GM18520 (cell line): ENCODE measurements at regions not wholly inside any gene's neighbourhood (a gene's known extent, or its start where the extent isn't known, plus 50 kb on each side); places are given as distances from the start of the nearest gene placed in this dataset.
"Not testable (repeated sequence)": the region's sequence is repeated elsewhere in the genome, so short reads cannot be mapped to it uniquely, and the experiment has no call there.

Experiments
- ATAC-seq: cut with Tn5 transposase; IDR thresholded peaks from one replicate; pipeline ENCODE4 v1.9.1; 2021; ENCODE audit not compliant: unreplicated experiment

GRCh38 chr6:125643967-125644661 lies 105.3 kb upstream of the HEY2 start:
- ATAC-seq, result not testable (repeated sequence)

- no peak for ATAC-seq
Observed at GRCh38 chr6:125647391-125647790, 102.0 kb upstream of the HEY2 start.

DNA sequence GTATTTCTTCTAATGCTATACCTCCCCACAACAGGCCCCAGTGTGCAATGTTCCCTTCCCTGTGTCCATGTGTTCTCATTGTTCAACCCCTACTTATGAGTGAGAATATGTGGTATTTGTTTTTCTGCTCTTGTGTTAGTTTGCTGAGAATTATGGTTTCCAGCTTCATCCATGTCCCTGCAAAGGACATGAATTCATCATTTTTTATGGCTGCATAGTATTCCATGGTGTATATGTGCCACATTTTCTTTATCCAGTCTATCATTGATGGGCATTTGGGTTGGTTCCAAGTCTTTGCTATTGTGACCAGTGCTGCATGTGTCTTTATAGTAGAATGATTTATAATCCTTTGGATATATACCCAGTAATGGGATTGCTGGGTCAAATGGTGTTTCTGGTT lies 95.7 kb upstream of the HEY2 start:
- not testable (repeated sequence) for ATAC-seq

DNA sequence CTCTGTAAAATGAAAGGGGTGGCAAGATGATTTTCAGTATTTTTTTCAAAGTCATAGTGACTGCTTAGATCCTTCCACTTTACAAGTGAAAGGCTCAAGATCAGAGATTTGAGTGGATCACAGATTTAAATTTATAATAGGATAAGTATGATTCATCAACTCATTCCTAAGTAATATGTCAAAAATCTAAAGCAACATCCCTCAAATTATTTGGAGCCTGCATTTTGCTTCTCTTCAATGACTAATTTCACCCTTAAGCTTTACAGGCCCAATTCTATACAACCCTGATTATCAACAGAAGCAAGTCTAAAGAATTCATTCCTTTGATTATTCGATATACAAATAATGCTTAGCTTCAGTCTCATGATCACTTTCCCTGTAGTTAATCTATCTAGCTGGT lies 93.9 kb upstream of the HEY2 start:
- no peak for ATAC-seq

DNA sequence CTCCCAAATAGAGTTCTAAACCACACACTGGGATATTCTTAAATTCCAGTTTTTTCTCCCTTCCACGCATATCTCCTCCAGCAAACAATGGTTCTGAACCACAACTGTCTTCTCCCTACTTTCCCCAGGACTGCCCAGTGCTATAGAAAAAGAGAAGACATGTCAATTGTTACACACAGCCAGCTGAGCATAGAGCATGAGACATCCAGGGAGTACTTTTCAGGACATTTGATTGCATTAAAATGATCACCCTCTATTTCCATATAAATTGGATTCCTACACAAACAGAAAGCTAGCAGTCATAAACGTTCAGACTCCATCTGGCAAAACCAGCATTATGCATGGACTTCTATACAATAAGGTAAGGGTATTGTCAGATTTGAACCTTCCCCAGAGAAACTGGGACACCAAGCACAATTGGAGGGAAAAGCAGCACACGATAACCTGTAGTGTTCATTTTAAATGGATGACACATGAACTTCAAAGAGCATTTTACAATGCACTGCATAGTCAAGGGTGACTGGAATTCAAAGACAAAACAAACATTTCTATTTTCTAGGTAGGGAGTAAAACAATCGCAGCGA lies 93.1 kb upstream of the HEY2 start:
- ATAC-seq, result no peak

- ATAC-seq, result no peak
Observed at GRCh38 chr6:125658136-125658535, 91.3 kb upstream of the HEY2 start.

- ATAC-seq, result no peak
Observed at GRCh38 chr6:125658759-125659431, 90.5 kb upstream of the HEY2 start.

GRCh38 chr6:125659887-125660286 lies 89.5 kb upstream of the HEY2 start:
- ATAC-seq, result no peak

- no peak for ATAC-seq
Observed at GRCh38 chr6:125662296-125662695, 87.1 kb upstream of the HEY2 start.

- ATAC-seq, result no peak
Observed at GRCh38 chr6:125665295-125665814, 84.1 kb upstream of the HEY2 start.

DNA sequence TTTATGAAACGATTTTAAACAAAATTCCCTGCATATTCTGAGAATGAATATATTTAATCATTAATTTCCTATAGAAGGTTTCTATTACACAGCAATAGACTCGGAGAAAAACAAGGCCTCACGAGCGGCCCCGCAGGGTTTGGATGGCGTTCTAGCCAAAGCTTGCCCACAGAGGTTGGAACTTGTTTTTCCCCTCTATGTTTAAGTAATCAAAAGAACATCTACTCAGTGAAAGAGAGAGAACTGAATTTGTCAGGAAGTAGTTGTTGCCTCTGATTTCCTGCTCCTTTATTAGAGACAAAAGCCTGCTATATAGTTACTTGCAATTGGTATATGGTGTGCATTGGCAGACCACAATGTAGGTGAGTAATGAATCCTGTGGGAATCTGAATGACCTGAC lies 82.1 kb upstream of the HEY2 start:
- ATAC-seq, result no peak

- no peak for ATAC-seq
Observed at GRCh38 chr6:125668071-125668470, 81.4 kb upstream of the HEY2 start.

DNA sequence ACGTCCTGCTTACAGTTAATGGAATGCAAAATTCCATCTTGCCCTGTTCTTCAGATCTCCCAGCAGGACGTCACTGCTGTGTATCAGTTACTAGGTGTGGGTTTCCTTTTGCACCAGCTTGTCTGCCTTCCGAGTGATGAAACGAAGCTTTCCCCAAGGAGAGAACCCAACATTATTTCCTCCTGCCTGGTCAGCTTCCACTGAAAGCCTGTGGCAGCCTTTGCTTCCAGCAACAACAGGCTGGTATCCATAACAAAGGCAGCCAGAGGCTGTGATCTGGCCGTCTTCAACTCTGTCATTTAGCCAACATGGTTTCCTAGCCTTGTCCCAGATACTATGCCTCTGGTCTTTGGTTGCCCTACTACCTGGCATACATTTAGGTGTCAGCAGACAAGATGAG lies 78.9 kb upstream of the HEY2 start:
- no peak for ATAC-seq

DNA sequence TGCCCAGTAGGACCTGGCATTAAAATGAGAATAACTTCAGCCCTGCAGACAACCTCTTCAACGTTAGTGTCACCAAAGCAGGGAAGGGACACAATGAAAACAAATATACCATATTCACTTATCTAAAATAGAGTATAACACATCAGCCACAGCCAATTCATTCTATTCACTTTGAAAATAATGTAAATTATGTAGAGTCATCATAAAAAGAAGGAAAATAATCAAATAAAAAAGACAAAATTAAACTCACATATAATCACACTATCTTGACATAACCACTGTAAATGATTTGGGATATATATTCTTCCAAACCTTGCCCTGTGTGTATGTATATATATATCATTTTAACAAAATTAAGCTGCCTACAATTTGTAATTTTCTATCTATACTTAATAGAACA lies 78.1 kb upstream of the HEY2 start:
- no peak for ATAC-seq

DNA sequence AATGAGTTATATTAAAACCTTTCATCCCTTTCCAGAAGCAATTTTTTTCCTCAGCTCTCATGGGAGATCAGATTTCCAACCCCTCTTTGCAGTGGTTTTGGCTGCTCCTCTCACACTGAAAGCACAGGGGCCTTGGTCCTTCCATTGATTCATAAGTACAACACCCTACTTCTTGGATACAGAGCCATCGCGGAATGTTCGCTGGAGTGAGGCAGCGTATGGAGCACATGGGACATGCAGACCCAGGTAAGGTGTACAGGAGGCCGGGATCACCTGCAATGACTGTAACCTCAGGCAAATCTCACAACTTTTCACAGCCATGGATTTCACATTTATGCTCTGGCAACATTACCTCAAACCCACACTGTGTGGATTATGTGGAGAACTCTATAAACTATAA lies 75.2 kb upstream of the HEY2 start:
- no peak for ATAC-seq

- ATAC-seq, result no peak
Observed at GRCh38 chr6:125678601-125679000, 70.8 kb upstream of the HEY2 start.

DNA sequence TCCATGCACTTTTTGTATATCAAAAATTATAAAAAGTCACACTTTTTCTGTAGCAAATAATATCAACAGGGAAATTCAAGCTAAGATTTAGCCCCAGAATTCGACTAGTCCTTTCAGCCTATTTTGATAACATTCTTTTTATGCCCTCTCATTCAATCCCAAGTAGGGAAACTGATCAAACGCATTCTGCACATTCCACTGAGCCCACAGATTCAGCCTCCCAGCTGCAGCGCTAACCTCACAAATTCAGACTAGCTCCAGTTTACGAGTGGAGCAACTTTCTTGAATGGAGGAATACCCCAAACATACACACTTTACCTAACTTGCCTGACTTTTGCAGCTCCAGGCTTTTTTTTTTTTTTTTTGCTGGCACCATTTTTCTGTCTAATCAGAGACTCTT lies 70.3 kb upstream of the HEY2 start:
- no peak for ATAC-seq

DNA sequence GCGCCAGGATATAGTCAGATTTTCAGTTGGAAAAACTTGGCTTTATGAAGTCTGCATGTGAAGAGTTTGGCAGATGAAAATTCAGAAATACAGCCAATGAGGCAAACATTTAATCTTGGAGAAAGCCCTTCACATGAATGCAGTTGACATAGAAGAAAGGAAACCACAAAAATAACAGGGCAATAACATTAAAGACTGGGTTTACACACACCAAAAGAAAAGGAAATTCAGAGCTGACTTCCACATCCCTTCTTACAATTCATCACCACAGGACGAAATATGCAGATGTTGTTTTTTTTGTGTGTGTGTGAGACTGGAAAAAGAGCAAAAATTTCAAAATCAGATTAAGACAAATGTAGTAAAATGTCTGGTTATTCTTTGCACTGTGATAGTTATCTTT lies 69.8 kb upstream of the HEY2 start:
- ATAC-seq, result no peak

DNA sequence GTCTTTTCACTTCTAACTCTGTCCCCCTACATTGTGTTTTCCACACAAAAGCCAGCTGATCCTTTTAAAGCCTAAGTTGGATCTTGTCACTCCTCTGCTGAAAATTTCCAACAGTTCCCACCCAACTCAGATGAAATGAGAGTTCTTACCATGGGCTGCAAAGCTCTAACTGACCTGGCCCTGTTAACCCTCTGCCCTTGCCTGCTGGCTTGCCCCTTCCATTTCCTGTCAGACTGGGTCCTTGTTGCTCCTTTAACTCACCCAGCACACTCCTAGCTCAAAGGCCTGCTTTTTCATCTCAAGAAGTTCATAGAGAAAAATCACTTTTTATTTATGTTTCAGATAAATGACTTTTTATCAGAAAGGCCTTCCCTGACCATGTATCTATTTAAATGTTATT lies 66.5 kb upstream of the HEY2 start:
- no peak for ATAC-seq

DNA sequence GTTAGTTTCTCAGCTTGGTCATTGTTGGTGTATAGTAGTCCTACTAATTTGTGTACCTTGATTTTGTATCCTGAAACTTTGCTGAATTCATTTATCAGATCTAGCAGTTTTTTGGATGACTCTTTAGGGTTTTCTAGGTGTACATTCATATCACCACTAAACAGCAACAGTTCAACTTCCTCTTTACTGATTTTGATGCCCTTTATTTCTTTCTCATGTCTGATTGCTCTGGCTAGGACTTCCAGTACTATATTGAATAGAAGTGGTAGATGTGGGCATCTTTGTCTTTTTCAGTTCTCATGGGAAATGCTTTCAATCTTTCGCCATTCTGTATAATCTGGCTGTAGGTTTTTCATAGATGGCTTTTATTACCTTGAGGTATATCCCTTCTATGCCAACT lies 61.3 kb upstream of the HEY2 start:
- no peak for ATAC-seq

DNA sequence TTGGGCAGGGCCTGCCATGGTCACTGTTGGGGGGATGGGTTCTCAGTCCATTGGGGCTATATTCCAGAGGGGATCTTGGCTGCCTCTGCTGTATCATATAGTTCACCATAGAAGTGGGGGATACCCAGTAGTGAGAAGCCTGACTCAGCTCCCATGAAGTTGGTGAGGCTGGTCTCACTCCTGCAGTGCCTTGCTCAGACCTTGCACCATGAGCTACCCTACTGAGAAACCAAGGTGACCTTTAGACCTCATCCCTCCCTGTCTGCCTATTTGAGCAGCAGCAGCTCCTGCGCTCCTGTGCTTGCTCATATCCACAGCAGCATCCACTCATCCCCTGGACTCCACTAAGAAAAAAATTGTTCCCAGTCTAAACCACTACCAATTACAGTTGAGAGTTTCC lies 56.0 kb upstream of the HEY2 start:
- ATAC-seq, result no peak

DNA sequence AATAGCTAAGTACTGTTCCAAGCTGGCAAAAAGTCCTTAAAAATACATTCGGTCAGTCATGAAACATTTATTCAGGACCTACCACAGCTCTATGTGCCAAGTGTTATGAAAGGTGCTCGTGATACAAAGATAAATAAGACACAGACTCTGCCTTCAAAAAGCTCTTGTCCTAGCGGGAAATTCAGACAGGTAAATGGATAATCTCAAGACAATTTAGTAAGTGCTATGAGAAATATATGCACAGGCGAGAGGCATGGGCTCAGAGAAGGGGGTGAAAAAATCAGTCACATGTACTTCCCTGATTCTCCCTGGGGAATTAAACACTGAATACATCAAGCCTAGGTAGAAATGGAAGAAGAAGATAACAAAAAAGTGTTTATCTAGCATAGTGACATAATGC lies 49.8 kb upstream of the HEY2 start:
- no peak for ATAC-seq
